WTC11 (cell line): ENCODE measurements at regions not wholly inside any gene's neighbourhood (a gene's known extent, or its start where the extent isn't known, plus 50 kb on each side); places are given as distances from the start of the nearest gene placed in this dataset.

ENCODE experiments used
- ATAC-seq: fragments of 200-7000 bp; cut with Tn5 transposase; 2 replicates; pipeline ENCODE4 v1.10.0; 2021; ENCODE audit warnings: mild to moderate bottlenecking, moderate library complexity
- CTCF ChIA-PET: fragments of 300-600 bp; sonication (Branson Sonifier 250); formaldehyde crosslinking; loops from one replicate; lab custom pipeline; 2021; ENCODE audit warnings: antibody characterized with exemption; lab: Charles Lee
- POLR2A ChIA-PET: fragments of 350-600 bp; sonication (Branson Sonifier 250); formaldehyde crosslinking; loops from one replicate; lab custom pipeline; 2021; ENCODE audit warnings: antibody characterized with exemption; lab: Charles Lee
- DNase-seq: peaks from one replicate; pipeline ENCODE4 v3.0.0; 2021; ENCODE audit warnings: low spot score
- H3K27ac Mint-ChIP-seq: 2 replicates; pipeline ENCODE4 v1.8.0; 2021; ENCODE audit warnings: mixed read lengths
- H3K27me3 Mint-ChIP-seq: 2 replicates; pipeline ENCODE4 v1.8.0; 2021; ENCODE audit warnings: low read depth, mild to moderate bottlenecking, moderate library complexity, mixed read lengths
- H3K36me3 Mint-ChIP-seq: 2 replicates; pipeline ENCODE4 v1.8.0; 2021; ENCODE audit warnings: mixed read lengths
- H3K4me1 Mint-ChIP-seq: 2 replicates; pipeline ENCODE4 v1.8.0; 2022; ENCODE audit warnings: mixed read lengths
- H3K4me3 Mint-ChIP-seq: 2 replicates; pipeline ENCODE4 v1.8.0; 2021; ENCODE audit warnings: mild to moderate bottlenecking, moderate library complexity, mixed read lengths
- H3K9me3 Mint-ChIP-seq: 2 replicates; pipeline ENCODE4 v1.8.0; 2021; ENCODE audit warnings: mixed read lengths
- ATF1 ChIP-seq: sonication (generic); formaldehyde crosslinking; IDR thresholded peaks from 2 replicates; pipeline ENCODE4 v1.8.1; 2023; ENCODE audit warnings: mild to moderate bottlenecking, moderate library complexity, missing genetic modification reagents
- CBFB ChIP-seq: sonication (generic); formaldehyde crosslinking; IDR thresholded peaks from 2 replicates; pipeline ENCODE4 v1.8.1; 2022; ENCODE audit warnings: mild to moderate bottlenecking, low read depth, missing genetic modification reagents
- E2F1 ChIP-seq: sonication (generic); formaldehyde crosslinking; IDR thresholded peaks from 2 replicates; pipeline ENCODE4 v1.8.0; 2022; ENCODE audit warnings: mild to moderate bottlenecking, missing genetic modification reagents
- ETV6 ChIP-seq: sonication (generic); formaldehyde crosslinking; IDR thresholded peaks from 2 replicates; pipeline ENCODE4 v1.8.1; 2022; ENCODE audit warnings: mild to moderate bottlenecking, missing genetic modification reagents
- GABPB1 ChIP-seq: sonication (generic); formaldehyde crosslinking; IDR thresholded peaks from 2 replicates; pipeline ENCODE4 v1.8.1; 2023; ENCODE audit warnings: mild to moderate bottlenecking, missing genetic modification reagents
- GRHL2 ChIP-seq: fragments of 250-450 bp; sonication (Bioruptor Pico); IDR thresholded peaks from 2 replicates; pipeline ENCODE4 v1.8.0; 2022; ENCODE audit warnings: mild to moderate bottlenecking, moderate library complexity; ENCODE audit not compliant: insufficient replicate concordance, severe bottlenecking
- HMGA2 ChIP-seq: fragments of 250-450 bp; sonication (Bioruptor Pico); IDR thresholded peaks from 2 replicates; pipeline ENCODE4 v1.4.0; 2021; ENCODE audit warnings: mild to moderate bottlenecking, moderate library complexity
- NFE2L1 ChIP-seq: sonication (generic); formaldehyde crosslinking; IDR thresholded peaks from 2 replicates; pipeline ENCODE4 v1.8.1; 2023; ENCODE audit warnings: missing genetic modification reagents
- PRRX2 ChIP-seq: fragments of 250-450 bp; sonication (Bioruptor Pico); IDR thresholded peaks from 2 replicates; pipeline ENCODE4 v1.8.0; 2021; ENCODE audit warnings: mild to moderate bottlenecking
- SMAD4 ChIP-seq: sonication (generic); formaldehyde crosslinking; IDR thresholded peaks from 2 replicates; pipeline ENCODE4 v1.8.0; 2022; ENCODE audit warnings: mild to moderate bottlenecking, missing genetic modification reagents
- SOX15 ChIP-seq: fragments of 250-450 bp; sonication (Bioruptor Pico); IDR thresholded peaks from 2 replicates; pipeline ENCODE4 v1.9.0; 2021; ENCODE audit warnings: mild to moderate bottlenecking
- TEAD1 ChIP-seq: sonication (generic); formaldehyde crosslinking; IDR thresholded peaks from 2 replicates; pipeline ENCODE4 v1.8.0; 2022; ENCODE audit warnings: mild to moderate bottlenecking, missing genetic modification reagents
- ZNF219 ChIP-seq: sonication (generic); formaldehyde crosslinking; IDR thresholded peaks from 2 replicates; pipeline ENCODE4 v1.8.0; 2023; ENCODE audit warnings: missing genetic modification reagents, mild to moderate bottlenecking, borderline replicate concordance
- ZNF317 ChIP-seq: sonication (generic); formaldehyde crosslinking; IDR thresholded peaks from 2 replicates; pipeline ENCODE4 v1.8.1; 2023; ENCODE audit warnings: low read depth, mild to moderate bottlenecking, moderate library complexity, missing genetic modification reagents, borderline replicate concordance
- ZNF425 ChIP-seq: fragments of 250-450 bp; sonication (Bioruptor Pico); conservative IDR thresholded peaks from 2 replicates; pipeline ENCODE4 v1.9.0; 2021; ENCODE audit warnings: mild to moderate bottlenecking
- TF ChIP-seq, protein P1 (sequence below): sonication (generic); formaldehyde crosslinking; IDR thresholded peaks from 2 replicates; pipeline ENCODE4 v1.8.1; 2022; ENCODE audit warnings: low read depth, missing genetic modification reagents, borderline replicate concordance
- TF ChIP-seq, protein P2 (sequence below): sonication (generic); formaldehyde crosslinking; IDR thresholded peaks from 2 replicates; pipeline ENCODE4 v1.8.1; 2022; ENCODE audit warnings: mild to moderate bottlenecking, moderate library complexity, missing genetic modification reagents
- TF ChIP-seq, protein P3 (sequence below): fragments of 250-450 bp; sonication (Bioruptor Pico); IDR thresholded peaks from 2 replicates; pipeline ENCODE4 v1.9.0; 2021; ENCODE audit warnings: mild to moderate bottlenecking, borderline replicate concordance
- TF ChIP-seq, protein P4 (sequence below): sonication (generic); formaldehyde crosslinking; IDR thresholded peaks from 2 replicates; pipeline ENCODE4 v1.8.1; 2023; ENCODE audit warnings: mild to moderate bottlenecking, missing genetic modification reagents

- CTCF ChIA-PET = no interaction called here
- ATAC-seq = no peak
- no peak for DNase-seq
- no peaks in the 10 kb centered on the region; the same call in none of the 2 replicates for H3K27me3 Mint-ChIP-seq
- H3K4me3 Mint-ChIP-seq = no peak overlapping the region
- POLR2A ChIA-PET = no interaction called here
- TF ChIP-seq, protein P1, sequence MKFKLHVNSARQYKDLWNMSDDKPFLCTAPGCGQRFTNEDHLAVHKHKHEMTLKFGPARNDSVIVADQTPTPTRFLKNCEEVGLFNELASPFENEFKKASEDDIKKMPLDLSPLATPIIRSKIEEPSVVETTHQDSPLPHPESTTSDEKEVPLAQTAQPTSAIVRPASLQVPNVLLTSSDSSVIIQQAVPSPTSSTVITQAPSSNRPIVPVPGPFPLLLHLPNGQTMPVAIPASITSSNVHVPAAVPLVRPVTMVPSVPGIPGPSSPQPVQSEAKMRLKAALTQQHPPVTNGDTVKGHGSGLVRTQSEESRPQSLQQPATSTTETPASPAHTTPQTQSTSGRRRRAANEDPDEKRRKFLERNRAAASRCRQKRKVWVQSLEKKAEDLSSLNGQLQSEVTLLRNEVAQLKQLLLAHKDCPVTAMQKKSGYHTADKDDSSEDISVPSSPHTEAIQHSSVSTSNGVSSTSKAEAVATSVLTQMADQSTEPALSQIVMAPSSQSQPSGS (CRISPR knock-in tag) = no peak
- TF ChIP-seq GABPB1 (CRISPR knock-in tag) (no peak), ATF1 (CRISPR knock-in tag) (no peak), E2F1 (CRISPR knock-in tag) (no peak), ZNF425 (no peak), ZNF317 (no peak), SOX15 (CRISPR knock-in tag) (no peak), CBFB (CRISPR knock-in tag) (no peak), ETV6 (no peak)
- TF ChIP-seq, protein P2, sequence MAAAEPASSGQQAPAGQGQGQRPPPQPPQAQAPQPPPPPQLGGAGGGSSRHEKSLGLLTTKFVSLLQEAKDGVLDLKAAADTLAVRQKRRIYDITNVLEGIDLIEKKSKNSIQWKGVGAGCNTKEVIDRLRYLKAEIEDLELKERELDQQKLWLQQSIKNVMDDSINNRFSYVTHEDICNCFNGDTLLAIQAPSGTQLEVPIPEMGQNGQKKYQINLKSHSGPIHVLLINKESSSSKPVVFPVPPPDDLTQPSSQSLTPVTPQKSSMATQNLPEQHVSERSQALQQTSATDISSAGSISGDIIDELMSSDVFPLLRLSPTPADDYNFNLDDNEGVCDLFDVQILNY (CRISPR knock-in tag) = no peak
- peaks cover 50% of the 10 kb centered on the region for H3K4me1 Mint-ChIP-seq
- H3K36me3 Mint-ChIP-seq = peaks cover 2% of the 10 kb centered on the region; the same call in 1 of the 2 replicates
- no peak overlapping the region for H3K27ac Mint-ChIP-seq
- peaks cover 5% of the 10 kb centered on the region; the same call in 1 of the 2 replicates for H3K9me3 Mint-ChIP-seq
Measured at GRCh38 chr6:40282986-40283385, 304.2 kb downstream of the LRFN2 start.

GRCh38 chr6:40281402-40281801 is 305.8 kb downstream of the LRFN2 start:
- Mint-ChIP-seq H3K27me3 (no peaks in the 10 kb centered on the region; the same call in 1 of the 2 replicates), H3K9me3 (peaks cover 5% of the 10 kb centered on the region; the same call in 1 of the 2 replicates), H3K4me3 (no peak overlapping the region), H3K27ac (no peak overlapping the region), H3K36me3 (peaks cover 2% of the 10 kb centered on the region; the same call in 1 of the 2 replicates), H3K4me1 (peaks cover 38% of the 10 kb centered on the region)
- no peak for ATAC-seq
- ChIA-PET CTCF (interaction anchor here (0.7 to 0.8 kb wide), 2 partner anchors 18 to 297 kb away, joined by 3 read pairs; no protein-coding TSS in a partner anchor), POLR2A (no interaction called here)
- TF ChIP-seq PRRX2 (CRISPR knock-in tag) = no peak
- DNase-seq = no peak

DNA sequence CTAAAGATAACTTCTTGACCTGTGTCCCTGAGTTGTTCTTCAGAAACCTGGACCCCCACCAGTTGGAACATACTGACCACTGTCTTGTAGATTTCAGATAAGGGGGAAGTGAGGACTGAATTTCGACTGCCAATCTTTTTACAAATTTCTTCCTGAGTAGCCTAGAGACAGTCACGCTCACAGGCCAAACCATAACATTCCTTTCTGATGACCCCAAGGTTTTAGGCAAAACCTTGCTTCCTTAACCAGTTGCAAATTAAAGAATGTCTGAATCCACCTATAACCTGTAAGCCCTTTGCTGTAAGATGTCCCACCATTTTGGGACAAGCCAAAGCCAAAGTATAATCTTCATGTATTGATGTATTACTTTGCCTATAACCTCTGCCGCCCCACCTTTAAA is 306.9 kb downstream of the LRFN2 start:
- CTCF ChIA-PET = no interaction called here
- no peak overlapping the region for H3K27ac Mint-ChIP-seq
- no peak for ATAC-seq
- H3K4me3 Mint-ChIP-seq = no peak overlapping the region
- peaks cover 2% of the 10 kb centered on the region; the same call in 1 of the 2 replicates for H3K36me3 Mint-ChIP-seq
- TF ChIP-seq ZNF425 = no peak
- TF ChIP-seq, protein P3, sequence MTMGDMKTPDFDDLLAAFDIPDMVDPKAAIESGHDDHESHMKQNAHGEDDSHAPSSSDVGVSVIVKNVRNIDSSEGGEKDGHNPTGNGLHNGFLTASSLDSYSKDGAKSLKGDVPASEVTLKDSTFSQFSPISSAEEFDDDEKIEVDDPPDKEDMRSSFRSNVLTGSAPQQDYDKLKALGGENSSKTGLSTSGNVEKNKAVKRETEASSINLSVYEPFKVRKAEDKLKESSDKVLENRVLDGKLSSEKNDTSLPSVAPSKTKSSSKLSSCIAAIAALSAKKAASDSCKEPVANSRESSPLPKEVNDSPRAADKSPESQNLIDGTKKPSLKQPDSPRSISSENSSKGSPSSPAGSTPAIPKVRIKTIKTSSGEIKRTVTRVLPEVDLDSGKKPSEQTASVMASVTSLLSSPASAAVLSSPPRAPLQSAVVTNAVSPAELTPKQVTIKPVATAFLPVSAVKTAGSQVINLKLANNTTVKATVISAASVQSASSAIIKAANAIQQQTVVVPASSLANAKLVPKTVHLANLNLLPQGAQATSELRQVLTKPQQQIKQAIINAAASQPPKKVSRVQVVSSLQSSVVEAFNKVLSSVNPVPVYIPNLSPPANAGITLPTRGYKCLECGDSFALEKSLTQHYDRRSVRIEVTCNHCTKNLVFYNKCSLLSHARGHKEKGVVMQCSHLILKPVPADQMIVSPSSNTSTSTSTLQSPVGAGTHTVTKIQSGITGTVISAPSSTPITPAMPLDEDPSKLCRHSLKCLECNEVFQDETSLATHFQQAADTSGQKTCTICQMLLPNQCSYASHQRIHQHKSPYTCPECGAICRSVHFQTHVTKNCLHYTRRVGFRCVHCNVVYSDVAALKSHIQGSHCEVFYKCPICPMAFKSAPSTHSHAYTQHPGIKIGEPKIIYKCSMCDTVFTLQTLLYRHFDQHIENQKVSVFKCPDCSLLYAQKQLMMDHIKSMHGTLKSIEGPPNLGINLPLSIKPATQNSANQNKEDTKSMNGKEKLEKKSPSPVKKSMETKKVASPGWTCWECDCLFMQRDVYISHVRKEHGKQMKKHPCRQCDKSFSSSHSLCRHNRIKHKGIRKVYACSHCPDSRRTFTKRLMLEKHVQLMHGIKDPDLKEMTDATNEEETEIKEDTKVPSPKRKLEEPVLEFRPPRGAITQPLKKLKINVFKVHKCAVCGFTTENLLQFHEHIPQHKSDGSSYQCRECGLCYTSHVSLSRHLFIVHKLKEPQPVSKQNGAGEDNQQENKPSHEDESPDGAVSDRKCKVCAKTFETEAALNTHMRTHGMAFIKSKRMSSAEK (CRISPR knock-in tag) = no peak
- TF ChIP-seq GRHL2 (CRISPR knock-in tag) = no peak
- TF ChIP-seq, protein P4, sequence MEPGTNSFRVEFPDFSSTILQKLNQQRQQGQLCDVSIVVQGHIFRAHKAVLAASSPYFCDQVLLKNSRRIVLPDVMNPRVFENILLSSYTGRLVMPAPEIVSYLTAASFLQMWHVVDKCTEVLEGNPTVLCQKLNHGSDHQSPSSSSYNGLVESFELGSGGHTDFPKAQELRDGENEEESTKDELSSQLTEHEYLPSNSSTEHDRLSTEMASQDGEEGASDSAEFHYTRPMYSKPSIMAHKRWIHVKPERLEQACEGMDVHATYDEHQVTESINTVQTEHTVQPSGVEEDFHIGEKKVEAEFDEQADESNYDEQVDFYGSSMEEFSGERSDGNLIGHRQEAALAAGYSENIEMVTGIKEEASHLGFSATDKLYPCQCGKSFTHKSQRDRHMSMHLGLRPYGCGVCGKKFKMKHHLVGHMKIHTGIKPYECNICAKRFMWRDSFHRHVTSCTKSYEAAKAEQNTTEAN (CRISPR knock-in tag) = no peak
- TF ChIP-seq NFE2L1 (CRISPR knock-in tag) = no peak
- TF ChIP-seq HMGA2 (CRISPR knock-in tag) = no peak
- no peak for TF ChIP-seq ZNF219
- no peak for TF ChIP-seq SMAD4 (CRISPR knock-in tag)
- TF ChIP-seq TEAD1 = no peak
- POLR2A ChIA-PET = no interaction called here
- H3K4me1 Mint-ChIP-seq = peaks cover 36% of the 10 kb centered on the region
- DNase-seq = no peak
- H3K27me3 Mint-ChIP-seq = no peaks in the 10 kb centered on the region; the same call in 1 of the 2 replicates
- peaks cover 5% of the 10 kb centered on the region; the same call in 1 of the 2 replicates for H3K9me3 Mint-ChIP-seq
